ENCODE measurements at regions not wholly inside any gene's neighbourhood (a gene's known extent, or its start where the extent isn't known, plus 50 kb on each side); places are given as distances from the start of the nearest gene placed in this dataset.

GRCh38 chr6:41429506-41430504 lies 94.4 kb downstream of the NCR2 start:
- no peak for DNase-seq (ENCODE audit: low read depth)

GRCh38 chr6:41430875-41431274 lies 95.5 kb downstream of the NCR2 start:
- no peak for DNase-seq (ENCODE audit: low read depth)

- no peak for DNase-seq (ENCODE audit: low read depth)
These were observed 96.9 kb downstream of the NCR2 start for GRCh38 chr6:41432280-41432679.

- DNase-seq (ENCODE audit: low read depth) = no peak
These were observed 99.5 kb downstream of the NCR2 start for GRCh38 chr6:41434803-41435481.

GRCh38 chr6:41437604-41438003 lies 102.2 kb downstream of the NCR2 start:
- DNase-seq (ENCODE audit: low read depth) = no peak

GRCh38 chr6:41438746-41439145 lies 103.3 kb downstream of the NCR2 start:
- DNase-seq (ENCODE audit: low read depth) = no peak

- DNase-seq (ENCODE audit: low read depth) = no peak
These were observed 104.4 kb downstream of the NCR2 start for GRCh38 chr6:41439524-41440418.

- DNase-seq (ENCODE audit: low read depth) = no peak
These were observed 105.2 kb upstream of the FOXP4 start for GRCh38 chr6:41440958-41441357.

- no peak for DNase-seq (ENCODE audit: low read depth)
These were observed 104.4 kb upstream of the FOXP4 start for GRCh38 chr6:41441598-41442351.

GRCh38 chr6:41442352-41442672 lies 103.9 kb upstream of the FOXP4 start:
- no peak for DNase-seq (ENCODE audit: low read depth)

- no peak for DNase-seq (ENCODE audit: low read depth)
These were observed 103.2 kb upstream of the FOXP4 start for GRCh38 chr6:41442800-41443501.

- no peak for DNase-seq (ENCODE audit: low read depth)
These were observed 102.3 kb upstream of the FOXP4 start for GRCh38 chr6:41443616-41444525.

- no peak for DNase-seq (ENCODE audit: low read depth)
These were observed 100.9 kb upstream of the FOXP4 start for GRCh38 chr6:41445261-41445660.

GRCh38 chr6:41446132-41446531 lies 100.0 kb upstream of the FOXP4 start:
- no peak for DNase-seq (ENCODE audit: low read depth)

GRCh38 chr6:41446907-41447545 lies 99.2 kb upstream of the FOXP4 start:
- DNase-seq (ENCODE audit: low read depth) = no peak

GRCh38 chr6:41448256-41448655 lies 97.9 kb upstream of the FOXP4 start:
- no peak for DNase-seq (ENCODE audit: low read depth)

- no peak for DNase-seq (ENCODE audit: low read depth)
These were observed 96.6 kb upstream of the FOXP4 start for GRCh38 chr6:41449399-41450245.

GRCh38 chr6:41450581-41450980 lies 95.6 kb upstream of the FOXP4 start:
- no peak for DNase-seq (ENCODE audit: low read depth)

Measured in activated T-cell treated with anti-CD3 and anti-CD28 coated beads for 48 hours (primary cell).